ENCODE measurements at regions not wholly inside any gene's neighbourhood (a gene's known extent, or its start where the extent isn't known, plus 50 kb on each side); places are given as distances from the start of the nearest gene placed in this dataset.

- Histone ChIP-seq H3K36me3 (ENCODE audit: control insufficient read depth in 1 of 2, insufficient read depth in 2 of 2, low read length in 2 of 2) (no peaks in the 10 kb centered on the region), H3K4me2 (ENCODE audit: low read length) (no peak overlapping the region), H2BK12ac (ENCODE audit: low read length) (no peak overlapping the region), H3K9ac (ENCODE audit: low read length) (no peak overlapping the region), H2BK120ac (ENCODE audit: insufficient read depth, low read length, poor library complexity) (no peak overlapping the region), H2BK5ac (ENCODE audit: low read depth, low read length, poor library complexity) (no peak overlapping the region), H4K12ac (ENCODE audit: low read depth, low read length) (no peak overlapping the region), H3K9me3 (ENCODE audit: insufficient read depth, low read depth, low read length) (no peaks in the 10 kb centered on the region), H3K27me3 (ENCODE audit: insufficient read depth, low read length) (no peaks in the 10 kb centered on the region), H2AK5ac (ENCODE audit: low read length) (no peak overlapping the region), H3K4me1 (ENCODE audit: control insufficient read depth in 1 of 2, insufficient read depth in 2 of 2, low read length in 2 of 2) (no peaks in the 10 kb centered on the region), H3K4ac (ENCODE audit: low read depth, low read length) (no peak overlapping the region), H3K23ac (ENCODE audit: low read length) (no peak overlapping the region), H4K91ac (ENCODE audit: low read depth, low read length) (no peak overlapping the region), H3K4me3 (ENCODE audit: low read depth, low read length) (no peak overlapping the region), H3K79me1 (ENCODE audit: low read length) (no peaks in the 10 kb centered on the region), H3K18ac (ENCODE audit: low read length) (no peak overlapping the region), H2AFZ (ENCODE audit: insufficient read depth, low read length, poor library complexity) (no peak overlapping the region), H3K79me2 (ENCODE audit: control insufficient read depth, insufficient read depth, low read length, poor library complexity) (no peaks in the 10 kb centered on the region), H3K27ac (ENCODE audit: low read depth, low read length) (no peak overlapping the region), H4K8ac (ENCODE audit: low read depth, low read length) (no peak overlapping the region), H3K14ac (ENCODE audit: low read length) (no peak overlapping the region)
- no CpG with 5 or more reads among the region's 2 CpGs for WGBS (ENCODE audit: extremely low coverage, insufficient coverage, insufficient read length)
- DNase-seq = peak; percentile 65 to 79
These were observed 778.3 kb upstream of the PCDH20 start for GRCh38 chr13:62193919-62194318.

- no peak for DNase-seq
These were observed 770.1 kb upstream of the PCDH20 start for GRCh38 chr13:62185631-62186255.

GRCh38 chr13:62176051-62176450 lies 760.4 kb upstream of the PCDH20 start:
- no peak overlapping the region for H2AFZ ChIP-seq (ENCODE audit: insufficient read depth, low read length, poor library complexity)
- no peaks in the 10 kb centered on the region for H3K9me3 ChIP-seq (ENCODE audit: insufficient read depth, low read depth, low read length)
- no peak overlapping the region for H4K12ac ChIP-seq (ENCODE audit: low read depth, low read length)
- H3K23ac ChIP-seq (ENCODE audit: low read length) = no peak overlapping the region
- peaks cover 0 to 2% of the 10 kb centered on the region in 2 experiments for H3K4me1 ChIP-seq (ENCODE audit: control insufficient read depth in 1 of 2, insufficient read depth in 2 of 2, low read length in 2 of 2)
- no peak for DNase-seq
- no peak overlapping the region for H3K4me2 ChIP-seq (ENCODE audit: low read length)
- H3K79me1 ChIP-seq (ENCODE audit: low read length) = no peaks in the 10 kb centered on the region
- no CpG with 5 or more reads among the region's 3 CpGs for WGBS (ENCODE audit: extremely low coverage, insufficient coverage, insufficient read length)
- no peak overlapping the region for H3K4me3 ChIP-seq (ENCODE audit: low read depth, low read length)
- H3K36me3 ChIP-seq (ENCODE audit: control insufficient read depth in 1 of 2, insufficient read depth in 2 of 2, low read length in 2 of 2) = no peaks in the 10 kb centered on the region
- H3K27ac ChIP-seq (ENCODE audit: low read depth, low read length) = no peak overlapping the region
- H2BK12ac ChIP-seq (ENCODE audit: low read length) = no peak overlapping the region
- no peak overlapping the region for H3K9ac ChIP-seq (ENCODE audit: low read length)
- no peaks in the 10 kb centered on the region for H3K27me3 ChIP-seq (ENCODE audit: insufficient read depth, low read length)
- H2BK120ac ChIP-seq (ENCODE audit: insufficient read depth, low read length, poor library complexity) = no peak overlapping the region
- no peak overlapping the region for H2AK5ac ChIP-seq (ENCODE audit: low read length)
- H3K4ac ChIP-seq (ENCODE audit: low read depth, low read length) = no peak overlapping the region
- no peak overlapping the region for H4K91ac ChIP-seq (ENCODE audit: low read depth, low read length)
- H3K79me2 ChIP-seq (ENCODE audit: control insufficient read depth, insufficient read depth, low read length, poor library complexity) = no peaks in the 10 kb centered on the region
- H4K8ac ChIP-seq (ENCODE audit: low read depth, low read length) = no peak overlapping the region
- no peak overlapping the region for H3K14ac ChIP-seq (ENCODE audit: low read length)
- H2BK5ac ChIP-seq (ENCODE audit: low read depth, low read length, poor library complexity) = no peak overlapping the region
- no peak overlapping the region for H3K18ac ChIP-seq (ENCODE audit: low read length)

More at GRCh38 chr13:62185631-62186255, 770.1 kb upstream of the PCDH20 start:
- Histone ChIP-seq H2AFZ (ENCODE audit: insufficient read depth, low read length, poor library complexity) (no peak overlapping the region), H3K9me3 (ENCODE audit: insufficient read depth, low read depth, low read length) (no peaks in the 10 kb centered on the region), H2BK12ac (ENCODE audit: low read length) (no peak overlapping the region), H3K9ac (ENCODE audit: low read length) (no peak overlapping the region), H3K36me3 (ENCODE audit: control insufficient read depth in 1 of 2, insufficient read depth in 2 of 2, low read length in 2 of 2) (no peaks in the 10 kb centered on the region), H2BK5ac (ENCODE audit: low read depth, low read length, poor library complexity) (no peak overlapping the region), H3K4me1 (ENCODE audit: control insufficient read depth in 1 of 2, insufficient read depth in 2 of 2, low read length in 2 of 2) (no peaks in the 10 kb centered on the region), H3K27me3 (ENCODE audit: insufficient read depth, low read length) (no peaks in the 10 kb centered on the region), H3K79me2 (ENCODE audit: control insufficient read depth, insufficient read depth, low read length, poor library complexity) (no peaks in the 10 kb centered on the region), H3K4me2 (ENCODE audit: low read length) (no peak overlapping the region), H3K27ac (ENCODE audit: low read depth, low read length) (no peak overlapping the region), H2BK120ac (ENCODE audit: insufficient read depth, low read length, poor library complexity) (no peak overlapping the region), H3K79me1 (ENCODE audit: low read length) (no peaks in the 10 kb centered on the region), H4K91ac (ENCODE audit: low read depth, low read length) (no peak overlapping the region), H4K12ac (ENCODE audit: low read depth, low read length) (no peak overlapping the region), H3K14ac (ENCODE audit: low read length) (no peak overlapping the region), H3K4me3 (ENCODE audit: low read depth, low read length) (no peak overlapping the region), H3K23ac (ENCODE audit: low read length) (no peak overlapping the region), H4K8ac (ENCODE audit: low read depth, low read length) (no peak overlapping the region), H3K4ac (ENCODE audit: low read depth, low read length) (no peak overlapping the region), H3K18ac (ENCODE audit: low read length) (no peak overlapping the region), H2AK5ac (ENCODE audit: low read length) (no peak overlapping the region)
- WGBS (ENCODE audit: extremely low coverage, insufficient coverage, insufficient read length) = no CpG with 5 or more reads among the region's 1 CpG

- Histone ChIP-seq H2AK5ac (ENCODE audit: low read length) (no peak overlapping the region), H3K4me1 (ENCODE audit: control insufficient read depth in 1 of 2, insufficient read depth in 2 of 2, low read length in 2 of 2) (peaks cover 0 to 2% of the 10 kb centered on the region in 2 experiments), H3K79me2 (ENCODE audit: control insufficient read depth, insufficient read depth, low read length, poor library complexity) (no peaks in the 10 kb centered on the region), H2AFZ (ENCODE audit: insufficient read depth, low read length, poor library complexity) (no peak overlapping the region), H3K27me3 (ENCODE audit: insufficient read depth, low read length) (no peaks in the 10 kb centered on the region), H2BK12ac (ENCODE audit: low read length) (no peak overlapping the region), H3K27ac (ENCODE audit: low read depth, low read length) (no peak overlapping the region), H3K4me3 (ENCODE audit: low read depth, low read length) (no peak overlapping the region), H3K9me3 (ENCODE audit: insufficient read depth, low read depth, low read length) (no peaks in the 10 kb centered on the region), H2BK5ac (ENCODE audit: low read depth, low read length, poor library complexity) (no peak overlapping the region), H2BK120ac (ENCODE audit: insufficient read depth, low read length, poor library complexity) (no peak overlapping the region), H3K14ac (ENCODE audit: low read length) (no peak overlapping the region), H3K23ac (ENCODE audit: low read length) (no peak overlapping the region), H4K12ac (ENCODE audit: low read depth, low read length) (no peak overlapping the region), H3K4me2 (ENCODE audit: low read length) (no peak overlapping the region), H3K4ac (ENCODE audit: low read depth, low read length) (no peak overlapping the region), H4K8ac (ENCODE audit: low read depth, low read length) (no peak overlapping the region), H3K18ac (ENCODE audit: low read length) (no peak overlapping the region), H3K36me3 (ENCODE audit: control insufficient read depth in 1 of 2, insufficient read depth in 2 of 2, low read length in 2 of 2) (no peaks in the 10 kb centered on the region), H4K91ac (ENCODE audit: low read depth, low read length) (no peak overlapping the region), H3K9ac (ENCODE audit: low read length) (no peak overlapping the region), H3K79me1 (ENCODE audit: low read length) (no peaks in the 10 kb centered on the region)
- DNase-seq = no peak
These were observed 758.3 kb upstream of the PCDH20 start for GRCh38 chr13:62173958-62174357.
